ENCODE measurements at regions not wholly inside any gene's neighbourhood (a gene's known extent, or its start where the extent isn't known, plus 50 kb on each side); places are given as distances from the start of the nearest gene placed in this dataset.
A peak's percentile ranks its signal among the peaks of the same experiment; 100 is the strongest.

- intact Hi-C loops (cut with DNase I) = no loop called here
- DNase-seq = no peak
- 84 to 87% (median 85%) methylated on average over 2 of the region's 2 CpGs for WGBS, 3 donors
These were observed 811.1 kb downstream of the DIAPH3 start for GRCh38 chr13:59352600-59352999.

GRCh38 chr13:59354665-59355369, 808.9 kb downstream of the DIAPH3 start:
- Histone ChIP-seq H3K9me3 (no peaks in the 10 kb centered on the region), H3K36me3 (no peaks in the 10 kb centered on the region), H3K27me3 (no peaks in the 10 kb centered on the region), H3K4me3 (no peak overlapping the region), H3K4me1 (ENCODE audit: insufficient read depth) (no peaks in the 10 kb centered on the region), H3K27ac (no peak overlapping the region)
- no peak for DNase-seq
- WGBS, 3 donors = 93 to 95% (median 94%) methylated on average over 3 of the region's 3 CpGs
- TF ChIP-seq EP300 (IDR thresholded peaks at IDR 0.05) = no peak
- intact Hi-C loops (cut with DNase I) = no loop called here

More at GRCh38 chr13:59352600-59352999, 811.1 kb downstream of the DIAPH3 start:
- Histone ChIP-seq H3K27ac (no peak overlapping the region), H3K4me3 (no peak overlapping the region), H3K9me3 (no peaks in the 10 kb centered on the region), H3K4me1 (ENCODE audit: insufficient read depth) (no peaks in the 10 kb centered on the region), H3K36me3 (no peaks in the 10 kb centered on the region), H3K27me3 (no peaks in the 10 kb centered on the region)
- TF ChIP-seq CTCF (IDR thresholded peaks at IDR 0.05) (no peak), POLR2A (IDR thresholded peaks at IDR 0.05) (no peak), EP300 (IDR thresholded peaks at IDR 0.05) (no peak)

GRCh38 chr13:59356607-59357006, 807.1 kb downstream of the DIAPH3 start:
- Histone ChIP-seq H3K36me3 (no peaks in the 10 kb centered on the region), H3K4me3 (no peak overlapping the region), H3K4me1 (ENCODE audit: insufficient read depth) (no peaks in the 10 kb centered on the region), H3K27ac (no peak overlapping the region), H3K27me3 (no peaks in the 10 kb centered on the region), H3K9me3 (no peaks in the 10 kb centered on the region)
- TF ChIP-seq CTCF (IDR thresholded peaks at IDR 0.05) = no peak
- no peak for TF ChIP-seq EP300 (IDR thresholded peaks at IDR 0.05)
- no peak for TF ChIP-seq POLR2A (IDR thresholded peaks at IDR 0.05)
- intact Hi-C loops (cut with DNase I) = no loop called here
- WGBS, 3 donors = 13 to 18% (median 17%) methylated on average over 8 of the region's 8 CpGs
- DNase-seq = peak; percentile 8 to 42 (median 27)

- intact Hi-C loops (cut with DNase I) = no loop called here
- H3K27ac ChIP-seq = no peak overlapping the region
- H3K27me3 ChIP-seq = no peaks in the 10 kb centered on the region
- 74 to 80% (median 76%) methylated on average over 6 of the region's 6 CpGs for WGBS, 3 donors
- no peaks in the 10 kb centered on the region for H3K4me1 ChIP-seq (ENCODE audit: insufficient read depth)
- no peak overlapping the region for H3K4me3 ChIP-seq
- TF ChIP-seq POLR2A (IDR thresholded peaks at IDR 0.05) (no peak), CTCF (IDR thresholded peaks at IDR 0.05) (no peak), EP300 (IDR thresholded peaks at IDR 0.05) (no peak)
- H3K36me3 ChIP-seq = no peaks in the 10 kb centered on the region
- DNase-seq = no peak
- no peaks in the 10 kb centered on the region for H3K9me3 ChIP-seq
These were observed 805.7 kb downstream of the DIAPH3 start for GRCh38 chr13:59358014-59358413.

- no peaks in the 10 kb centered on the region for H3K9me3 ChIP-seq
- no peak for DNase-seq
- no peaks in the 10 kb centered on the region for H3K36me3 ChIP-seq
- H3K4me1 ChIP-seq (ENCODE audit: insufficient read depth) = no peaks in the 10 kb centered on the region
- no peak overlapping the region for H3K4me3 ChIP-seq
- no peaks in the 10 kb centered on the region for H3K27me3 ChIP-seq
- TF ChIP-seq CTCF (IDR thresholded peaks at IDR 0.05) = no peak
- TF ChIP-seq EP300 (IDR thresholded peaks at IDR 0.05) = no peak
- TF ChIP-seq POLR2A (IDR thresholded peaks at IDR 0.05) = no peak
- intact Hi-C loops (cut with DNase I) = no loop called here
- no peak overlapping the region for H3K27ac ChIP-seq
These were observed 803.6 kb downstream of the DIAPH3 start for GRCh38 chr13:59360108-59360507.
